Left lobe of liver (tissue), 2 donors: ENCODE measurements at regions not wholly inside any gene's neighbourhood (a gene's known extent, or its start where the extent isn't known, plus 50 kb on each side); places are given as distances from the start of the nearest gene placed in this dataset.
"Not testable (repeated sequence)": the region's sequence is repeated elsewhere in the genome, so short reads cannot be mapped to it uniquely, and the experiment has no call there.

Experiments used
- ATAC-seq: fragments of 200-7000 bp; cut with Tn5 transposase; one replicate; pipeline ENCODE4 v1.9.1; 2020; ENCODE audit warnings: mild to moderate bottlenecking, moderate library complexity
- DNase-seq: peaks from one replicate; pipeline ENCODE4 v3.0.0-alpha.2; 2020; ENCODE audit warnings: low spot score
- donor health status: DM: no; HTN: no; CAD: no; lungs with moderate emphysema.
- donor health status: DM: no; HTN: yes; CAD: no.

GRCh38 chr18:60209042-60209441 is 163.5 kb downstream of the MC4R start:
- no peak for ATAC-seq
- no peak for DNase-seq

GRCh38 chr18:60202708-60203107 is 169.9 kb downstream of the MC4R start:
- ATAC-seq (no peak), DNase-seq (no peak)

- no peak for ATAC-seq
- DNase-seq = no peak
Measured at GRCh38 chr18:60200558-60200957, 172.0 kb downstream of the MC4R start.

- no peak for ATAC-seq
- no peak for DNase-seq
Measured at GRCh38 chr18:60199505-60199904, 173.1 kb downstream of the MC4R start.

- ATAC-seq (no peak), DNase-seq (no peak)
Measured at GRCh38 chr18:60197671-60198462, 174.7 kb downstream of the MC4R start.

- DNase-seq (no peak), ATAC-seq (no peak)
Measured at GRCh38 chr18:60196836-60197606, 175.6 kb downstream of the MC4R start.

- ATAC-seq (no peak), DNase-seq (no peak)
Measured at GRCh38 chr18:60193780-60194179, 178.8 kb downstream of the MC4R start.

GRCh38 chr18:60191926-60192325 is 180.6 kb downstream of the MC4R start:
- ATAC-seq = no peak
- DNase-seq = no peak

- ATAC-seq = no peak
- no peak for DNase-seq
Measured at GRCh38 chr18:60189856-60190255, 182.7 kb downstream of the MC4R start.

GRCh38 chr18:60188958-60189357 is 183.6 kb downstream of the MC4R start:
- no peak for DNase-seq
- ATAC-seq = no peak

- no peak for DNase-seq
- no peak for ATAC-seq
Measured at GRCh38 chr18:60182223-60182622, 190.4 kb downstream of the MC4R start.

GRCh38 chr18:60180671-60181070 is 191.9 kb downstream of the MC4R start:
- DNase-seq (no peak), ATAC-seq (no peak)

GRCh38 chr18:60178224-60178623 is 194.4 kb downstream of the MC4R start:
- DNase-seq, ATAC-seq: not testable (repeated sequence)

GRCh38 chr18:60176259-60176658 is 196.3 kb downstream of the MC4R start:
- ATAC-seq (no peak), DNase-seq (no peak)

GRCh38 chr18:60174832-60175231 is 197.7 kb downstream of the MC4R start:
- ATAC-seq = no peak
- no peak for DNase-seq

- no peak for ATAC-seq
- DNase-seq = no peak
Measured at GRCh38 chr18:60172030-60172429, 200.5 kb downstream of the MC4R start.

GRCh38 chr18:60163622-60164021 is 209.0 kb downstream of the MC4R start:
- no peak for DNase-seq
- ATAC-seq = no peak

- no peak for DNase-seq
- no peak for ATAC-seq
Measured at GRCh38 chr18:60162388-60162787, 210.2 kb downstream of the MC4R start.

GRCh38 chr18:60157810-60158209 is 214.8 kb downstream of the MC4R start:
- DNase-seq (no peak), ATAC-seq (no peak)

GRCh38 chr18:60153376-60153775 is 219.2 kb downstream of the MC4R start:
- ATAC-seq = no peak
- DNase-seq = no peak

GRCh38 chr18:60149316-60149715 is 223.3 kb downstream of the MC4R start:
- ATAC-seq = no peak
- no peak for DNase-seq

GRCh38 chr18:60147323-60147722 is 225.3 kb downstream of the MC4R start:
- DNase-seq (no peak), ATAC-seq (no peak)
